ENCODE measurements at regions not wholly inside any gene's neighbourhood (a gene's known extent, or its start where the extent isn't known, plus 50 kb on each side); places are given as distances from the start of the nearest gene placed in this dataset.

DNA sequence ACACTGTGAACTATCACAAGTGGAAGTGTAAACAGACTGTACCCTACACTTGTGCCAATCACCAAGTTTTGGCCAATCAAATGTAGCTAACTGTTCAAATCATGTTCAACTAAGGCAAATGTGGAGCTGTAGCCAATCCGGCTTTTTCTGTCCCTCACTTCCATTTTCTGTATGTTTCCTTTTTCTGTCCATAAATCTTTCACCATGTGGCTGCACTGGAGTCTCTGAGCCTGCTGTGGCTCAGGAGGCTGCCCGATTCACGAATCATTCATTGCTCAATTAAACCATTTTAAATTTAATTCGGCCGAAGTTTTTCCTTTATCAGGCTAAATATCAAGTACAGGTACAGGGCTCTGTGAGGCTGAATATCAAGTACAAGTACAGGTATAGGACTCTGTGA, 216.5 kb downstream of the RFC3 start:
- TF ChIP-seq, protein P1, sequence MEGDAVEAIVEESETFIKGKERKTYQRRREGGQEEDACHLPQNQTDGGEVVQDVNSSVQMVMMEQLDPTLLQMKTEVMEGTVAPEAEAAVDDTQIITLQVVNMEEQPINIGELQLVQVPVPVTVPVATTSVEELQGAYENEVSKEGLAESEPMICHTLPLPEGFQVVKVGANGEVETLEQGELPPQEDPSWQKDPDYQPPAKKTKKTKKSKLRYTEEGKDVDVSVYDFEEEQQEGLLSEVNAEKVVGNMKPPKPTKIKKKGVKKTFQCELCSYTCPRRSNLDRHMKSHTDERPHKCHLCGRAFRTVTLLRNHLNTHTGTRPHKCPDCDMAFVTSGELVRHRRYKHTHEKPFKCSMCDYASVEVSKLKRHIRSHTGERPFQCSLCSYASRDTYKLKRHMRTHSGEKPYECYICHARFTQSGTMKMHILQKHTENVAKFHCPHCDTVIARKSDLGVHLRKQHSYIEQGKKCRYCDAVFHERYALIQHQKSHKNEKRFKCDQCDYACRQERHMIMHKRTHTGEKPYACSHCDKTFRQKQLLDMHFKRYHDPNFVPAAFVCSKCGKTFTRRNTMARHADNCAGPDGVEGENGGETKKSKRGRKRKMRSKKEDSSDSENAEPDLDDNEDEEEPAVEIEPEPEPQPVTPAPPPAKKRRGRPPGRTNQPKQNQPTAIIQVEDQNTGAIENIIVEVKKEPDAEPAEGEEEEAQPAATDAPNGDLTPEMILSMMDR (IDR thresholded peaks at IDR 0.05) = no peak
- TF ChIP-seq POLR2A (IDR thresholded peaks at IDR 0.05) (no peak), POLR2AphosphoS5 (IDR thresholded peaks at IDR 0.05; ENCODE audit: insufficient read depth in 1 of 2, low read depth in 1 of 2) (no peak)

Measured in vagina (tissue), 2 donors.